ENCODE measurements at regions not wholly inside any gene's neighbourhood (a gene's known extent, or its start where the extent isn't known, plus 50 kb on each side); places are given as distances from the start of the nearest gene placed in this dataset.

GRCh38 chr18:40048886-40049650, 1906.0 kb upstream of the PIK3C3 start:
- Histone ChIP-seq H3K9me3 (ENCODE audit: control insufficient read depth, insufficient read depth, low read length) (peaks cover 3% of the 10 kb centered on the region), H3K4me3 (ENCODE audit: low read length) (no peak overlapping the region), H3K36me3 (ENCODE audit: control insufficient read depth, insufficient read depth, low read length) (no peaks in the 10 kb centered on the region), H3K4me1 (ENCODE audit: control insufficient read depth, insufficient read depth, low read length) (no peaks in the 10 kb centered on the region), H3K27me3 (ENCODE audit: control insufficient read depth, insufficient read depth, low read length) (no peaks in the 10 kb centered on the region), H3K27ac (ENCODE audit: low read length) (no peak overlapping the region)
- Mint-ChIP-seq H3K27me3 (ENCODE audit: low read depth in 2 of 2) (no peaks in the 10 kb centered on the region), H3K36me3 (peaks cover 13% of the 10 kb centered on the region), H3K4me1 (no peaks in the 10 kb centered on the region), H3K4me3 (no peak overlapping the region), H3K9me3 (peaks cover 12 to 20% of the 10 kb centered on the region in 2 donors), H3K27ac (no peak overlapping the region)
- ATAC-seq (no peak), DNase-seq (no peak)
- WGBS (ENCODE audit: insufficient coverage), result 92% methylated on average over 17 of the region's 17 CpGs
- intact Hi-C loops (cut with micrococcal nuclease), result no loop called here
- no peak for TF ChIP-seq CTCF (IDR thresholded peaks at IDR 0.05)

- H3K9me3 Mint-ChIP-seq, result peaks cover 17 to 25% of the 10 kb centered on the region in 2 donors
- no peaks in the 10 kb centered on the region for H3K4me1 Mint-ChIP-seq
- H3K9me3 ChIP-seq (ENCODE audit: control insufficient read depth, insufficient read depth, low read length), result peaks cover 3% of the 10 kb centered on the region
- H3K27me3 ChIP-seq (ENCODE audit: control insufficient read depth, insufficient read depth, low read length), result no peaks in the 10 kb centered on the region
- no peak overlapping the region for H3K4me3 Mint-ChIP-seq
- no peak overlapping the region for H3K27ac ChIP-seq (ENCODE audit: low read length)
- H3K4me3 ChIP-seq (ENCODE audit: low read length), result no peak overlapping the region
- peaks cover 13% of the 10 kb centered on the region for H3K36me3 Mint-ChIP-seq
- H3K4me1 ChIP-seq (ENCODE audit: control insufficient read depth, insufficient read depth, low read length), result no peaks in the 10 kb centered on the region
- 93% methylated on average over 2 of the region's 2 CpGs for WGBS (ENCODE audit: insufficient coverage)
- no peak overlapping the region for H3K27ac Mint-ChIP-seq
- intact Hi-C loops (cut with micrococcal nuclease), result no loop called here
- TF ChIP-seq CTCF (IDR thresholded peaks at IDR 0.05), result no peak
- no peaks in the 10 kb centered on the region for H3K36me3 ChIP-seq (ENCODE audit: control insufficient read depth, insufficient read depth, low read length)
- H3K27me3 Mint-ChIP-seq (ENCODE audit: low read depth in 2 of 2), result no peaks in the 10 kb centered on the region
- no peak for ATAC-seq
- no peak for DNase-seq
These were observed 1906.8 kb upstream of the PIK3C3 start for GRCh38 chr18:40048253-40048652.

- Histone ChIP-seq H3K4me1 (ENCODE audit: control insufficient read depth, insufficient read depth, low read length) (no peaks in the 10 kb centered on the region), H3K9me3 (ENCODE audit: control insufficient read depth, insufficient read depth, low read length) (peaks cover 6% of the 10 kb centered on the region), H3K27me3 (ENCODE audit: control insufficient read depth, insufficient read depth, low read length) (no peaks in the 10 kb centered on the region), H3K36me3 (ENCODE audit: control insufficient read depth, insufficient read depth, low read length) (no peaks in the 10 kb centered on the region), H3K4me3 (ENCODE audit: low read length) (no peak overlapping the region), H3K27ac (ENCODE audit: low read length) (no peak overlapping the region)
- Mint-ChIP-seq H3K27ac (no peak overlapping the region), H3K36me3 (peaks cover 13% of the 10 kb centered on the region), H3K4me1 (no peaks in the 10 kb centered on the region), H3K27me3 (ENCODE audit: low read depth in 2 of 2) (no peaks in the 10 kb centered on the region), H3K9me3 (peaks cover 17 to 23% of the 10 kb centered on the region in 2 donors), H3K4me3 (no peak overlapping the region)
- no peak for TF ChIP-seq CTCF (IDR thresholded peaks at IDR 0.05)
- WGBS (ENCODE audit: insufficient coverage), result 77% methylated on average over 3 of the region's 3 CpGs
- no peak for ATAC-seq
- intact Hi-C loops (cut with micrococcal nuclease), result no loop called here
- no peak for DNase-seq
These were observed 1908.4 kb upstream of the PIK3C3 start for GRCh38 chr18:40046596-40046995.

- no peak for ATAC-seq
- H3K4me1 ChIP-seq (ENCODE audit: control insufficient read depth, insufficient read depth, low read length), result no peaks in the 10 kb centered on the region
- Mint-ChIP-seq H3K4me1 (no peaks in the 10 kb centered on the region), H3K9me3 (peaks cover 19 to 29% of the 10 kb centered on the region in 2 donors), H3K4me3 (no peak overlapping the region), H3K36me3 (peaks cover 20% of the 10 kb centered on the region), H3K27me3 (ENCODE audit: low read depth in 2 of 2) (no peaks in the 10 kb centered on the region), H3K27ac (no peak overlapping the region)
- H3K27ac ChIP-seq (ENCODE audit: low read length), result no peak overlapping the region
- H3K9me3 ChIP-seq (ENCODE audit: control insufficient read depth, insufficient read depth, low read length), result peaks cover 7% of the 10 kb centered on the region
- H3K36me3 ChIP-seq (ENCODE audit: control insufficient read depth, insufficient read depth, low read length), result no peaks in the 10 kb centered on the region
- DNase-seq, result no peak
- no peaks in the 10 kb centered on the region for H3K27me3 ChIP-seq (ENCODE audit: control insufficient read depth, insufficient read depth, low read length)
- intact Hi-C loops (cut with micrococcal nuclease), result no loop called here
- H3K4me3 ChIP-seq (ENCODE audit: low read length), result no peak overlapping the region
- 64% methylated on average over 8 of the region's 8 CpGs for WGBS (ENCODE audit: insufficient coverage)
- TF ChIP-seq CTCF (IDR thresholded peaks at IDR 0.05), result no peak
These were observed 1913.1 kb upstream of the PIK3C3 start for GRCh38 chr18:40041951-40042350.
